ENCODE measurements at regions not wholly inside any gene's neighbourhood (a gene's known extent, or its start where the extent isn't known, plus 50 kb on each side); places are given as distances from the start of the nearest gene placed in this dataset.

GRCh38 chr12:5295151-5295550 lies 136.8 kb upstream of the NTF3 start:
- DNase-seq (ENCODE audit: low spot score, unreplicated experiment): no peak
- Mint-ChIP-seq H3K36me3 (ENCODE audit: insufficient read depth) (peaks cover 4% of the 10 kb centered on the region), H3K4me1 (ENCODE audit: low read depth) (no peaks in the 10 kb centered on the region), H3K9me3 (ENCODE audit: low read depth) (peaks cover 5% of the 10 kb centered on the region), H3K27ac (no peak overlapping the region), H3K4me3 (ENCODE audit: low read depth) (no peak overlapping the region), H3K27me3 (peaks cover 31% of the 10 kb centered on the region)
- TF ChIP-seq, protein P1, sequence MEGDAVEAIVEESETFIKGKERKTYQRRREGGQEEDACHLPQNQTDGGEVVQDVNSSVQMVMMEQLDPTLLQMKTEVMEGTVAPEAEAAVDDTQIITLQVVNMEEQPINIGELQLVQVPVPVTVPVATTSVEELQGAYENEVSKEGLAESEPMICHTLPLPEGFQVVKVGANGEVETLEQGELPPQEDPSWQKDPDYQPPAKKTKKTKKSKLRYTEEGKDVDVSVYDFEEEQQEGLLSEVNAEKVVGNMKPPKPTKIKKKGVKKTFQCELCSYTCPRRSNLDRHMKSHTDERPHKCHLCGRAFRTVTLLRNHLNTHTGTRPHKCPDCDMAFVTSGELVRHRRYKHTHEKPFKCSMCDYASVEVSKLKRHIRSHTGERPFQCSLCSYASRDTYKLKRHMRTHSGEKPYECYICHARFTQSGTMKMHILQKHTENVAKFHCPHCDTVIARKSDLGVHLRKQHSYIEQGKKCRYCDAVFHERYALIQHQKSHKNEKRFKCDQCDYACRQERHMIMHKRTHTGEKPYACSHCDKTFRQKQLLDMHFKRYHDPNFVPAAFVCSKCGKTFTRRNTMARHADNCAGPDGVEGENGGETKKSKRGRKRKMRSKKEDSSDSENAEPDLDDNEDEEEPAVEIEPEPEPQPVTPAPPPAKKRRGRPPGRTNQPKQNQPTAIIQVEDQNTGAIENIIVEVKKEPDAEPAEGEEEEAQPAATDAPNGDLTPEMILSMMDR (IDR thresholded peaks at IDR 0.05; ENCODE audit: unreplicated experiment): no peak

DNA sequence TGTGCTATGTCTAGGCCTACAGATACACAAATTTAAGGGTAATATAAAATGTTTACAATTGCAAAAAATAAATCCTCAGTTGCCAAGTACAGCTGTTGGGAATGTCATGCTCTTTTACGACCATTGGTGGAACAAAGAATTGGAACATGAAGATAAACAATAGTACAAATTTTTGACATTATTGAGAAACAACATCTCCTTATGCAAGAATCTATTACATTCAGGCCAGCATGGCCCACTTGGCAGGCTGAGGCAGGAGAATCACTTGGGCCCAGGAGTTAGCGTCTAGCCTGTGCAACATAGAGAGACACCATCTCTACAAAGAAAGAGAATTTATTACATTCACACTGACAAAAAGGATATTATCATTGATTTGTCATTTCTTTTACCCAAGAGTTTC lies 135.9 kb upstream of the NTF3 start:
- H3K4me3 Mint-ChIP-seq (ENCODE audit: low read depth): no peak overlapping the region
- peaks cover 32% of the 10 kb centered on the region for H3K27me3 Mint-ChIP-seq
- H3K4me1 Mint-ChIP-seq (ENCODE audit: low read depth): no peaks in the 10 kb centered on the region
- peaks cover under 1% of the 10 kb centered on the region for H3K36me3 Mint-ChIP-seq (ENCODE audit: insufficient read depth)
- H3K9me3 Mint-ChIP-seq (ENCODE audit: low read depth): peaks cover 2% of the 10 kb centered on the region
- TF ChIP-seq, protein P1 (IDR thresholded peaks at IDR 0.05; ENCODE audit: unreplicated experiment): no peak
- DNase-seq (ENCODE audit: low spot score, unreplicated experiment): no peak
- H3K27ac Mint-ChIP-seq: no peak overlapping the region

DNA sequence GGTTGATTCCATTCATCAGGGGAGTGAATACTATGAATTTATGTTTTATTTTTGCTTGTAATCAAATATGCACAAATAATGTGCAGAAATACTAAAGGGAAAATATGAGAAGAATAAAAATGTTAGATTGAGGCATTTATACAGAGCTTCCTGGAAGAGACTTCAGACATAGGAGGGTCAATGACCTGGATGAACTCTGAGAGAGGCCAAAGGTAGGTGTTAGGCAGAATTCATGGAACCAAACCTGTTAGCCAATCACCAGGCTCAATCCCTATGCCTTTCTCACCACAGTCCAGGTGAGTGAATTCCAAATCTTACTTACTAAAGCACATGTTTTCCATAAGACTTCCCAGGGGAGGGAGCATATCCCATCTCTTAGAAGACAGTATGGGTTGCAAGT lies 130.4 kb upstream of the NTF3 start:
- H3K27me3 Mint-ChIP-seq: peaks cover 18% of the 10 kb centered on the region
- no peak for DNase-seq (ENCODE audit: low spot score, unreplicated experiment)
- TF ChIP-seq, protein P1 (IDR thresholded peaks at IDR 0.05; ENCODE audit: unreplicated experiment): no peak
- no peak overlapping the region for H3K27ac Mint-ChIP-seq
- peaks cover 10% of the 10 kb centered on the region for H3K4me1 Mint-ChIP-seq (ENCODE audit: low read depth)
- H3K4me3 Mint-ChIP-seq (ENCODE audit: low read depth): no peak overlapping the region
- no peaks in the 10 kb centered on the region for H3K9me3 Mint-ChIP-seq (ENCODE audit: low read depth)
- H3K36me3 Mint-ChIP-seq (ENCODE audit: insufficient read depth): no peaks in the 10 kb centered on the region

DNA sequence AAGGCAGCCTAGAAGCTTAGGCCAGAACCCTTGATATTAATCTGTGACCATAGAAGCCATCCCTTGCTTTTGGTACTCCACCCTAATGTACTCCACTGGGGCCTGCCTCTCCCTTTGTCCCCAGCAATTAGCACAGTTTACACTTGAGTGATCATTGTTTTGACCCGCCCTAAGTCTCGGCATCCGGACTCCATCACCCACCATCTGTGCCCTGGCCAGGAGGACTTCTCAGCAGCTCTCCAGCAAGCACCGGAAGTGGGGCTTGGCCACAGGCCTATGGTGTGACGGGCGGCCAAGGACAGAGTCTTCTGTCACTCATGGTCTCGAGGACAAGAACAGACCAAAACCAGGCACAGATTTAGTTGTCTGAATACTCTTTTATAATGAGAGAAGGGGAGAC lies 126.5 kb upstream of the NTF3 start:
- Mint-ChIP-seq H3K36me3 (ENCODE audit: insufficient read depth) (no peaks in the 10 kb centered on the region), H3K4me3 (ENCODE audit: low read depth) (no peak overlapping the region), H3K9me3 (ENCODE audit: low read depth) (no peaks in the 10 kb centered on the region), H3K4me1 (ENCODE audit: low read depth) (peaks cover 17% of the 10 kb centered on the region), H3K27me3 (peaks cover 11% of the 10 kb centered on the region), H3K27ac (no peak overlapping the region)
- TF ChIP-seq, protein P1 (IDR thresholded peaks at IDR 0.05; ENCODE audit: unreplicated experiment): no peak
- DNase-seq (ENCODE audit: low spot score, unreplicated experiment): no peak

DNA sequence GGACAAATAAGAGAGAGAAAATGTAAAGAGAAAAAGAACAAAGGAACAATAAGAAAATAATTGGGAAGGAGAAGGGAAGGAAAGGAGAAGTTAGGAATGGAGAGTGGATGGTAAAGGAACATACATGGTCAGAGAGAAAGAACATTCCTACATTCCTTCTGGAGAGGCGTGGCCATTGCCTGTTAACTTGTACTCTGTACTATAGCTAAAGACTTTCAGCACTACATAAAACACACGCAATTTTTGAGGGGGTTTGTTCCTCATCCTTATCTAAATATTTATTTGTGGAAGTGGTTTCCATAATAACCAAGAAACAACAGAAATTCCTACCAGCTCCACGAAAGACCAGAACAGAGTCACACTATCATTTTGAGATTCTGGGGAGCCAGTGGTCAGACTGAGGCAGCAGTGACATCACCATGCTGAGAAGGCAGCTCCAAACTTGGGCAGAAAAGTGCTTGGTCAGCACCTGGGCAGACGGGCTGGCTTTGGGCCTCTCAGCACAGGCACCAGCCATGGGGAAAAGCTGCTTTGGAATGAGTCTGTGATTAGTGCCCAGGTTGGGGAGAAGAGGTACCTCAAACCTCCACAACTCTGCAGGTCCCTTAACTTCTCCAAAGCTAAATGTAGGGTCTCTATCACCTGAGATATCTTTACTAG lies 125.9 kb upstream of the NTF3 start:
- no peak overlapping the region for H3K27ac Mint-ChIP-seq
- H3K27me3 Mint-ChIP-seq: peaks cover 11% of the 10 kb centered on the region
- H3K4me3 Mint-ChIP-seq (ENCODE audit: low read depth): no peak overlapping the region
- TF ChIP-seq, protein P1 (IDR thresholded peaks at IDR 0.05; ENCODE audit: unreplicated experiment): no peak
- no peak for DNase-seq (ENCODE audit: low spot score, unreplicated experiment)
- no peaks in the 10 kb centered on the region for H3K36me3 Mint-ChIP-seq (ENCODE audit: insufficient read depth)
- no peaks in the 10 kb centered on the region for H3K9me3 Mint-ChIP-seq (ENCODE audit: low read depth)
- H3K4me1 Mint-ChIP-seq (ENCODE audit: low read depth): peaks cover 17% of the 10 kb centered on the region
